HEK293 (cell line): ENCODE measurements at regions not wholly inside any gene's neighbourhood (a gene's known extent, or its start where the extent isn't known, plus 50 kb on each side); places are given as distances from the start of the nearest gene placed in this dataset.

ENCODE experiments used
- CTCF ChIA-PET: fragments of 350-600 bp; formaldehyde crosslinking; extraction: SDS; loops from one replicate; lab custom pipeline; 2021; ENCODE audit warnings: antibody characterized with exemption; lab: Yijun Ruan, JAX
- POLR2A ChIA-PET: fragments of 300-600 bp; formaldehyde crosslinking; extraction: SDS; loops from one replicate; lab custom pipeline; 2020; ENCODE audit warnings: antibody characterized with exemption, inconsistent platforms; lab: Yijun Ruan, JAX
- H3K27ac ChIP-seq: fragments of 200-500 bp; sonication (Bioruptor generic); 2 replicates; pipeline ENCODE4 v1.5.1; 2014; ENCODE audit warnings: low read depth, low read length, control low read depth, inconsistent platforms; ENCODE audit errors: extremely low read depth
- H3K36me3 ChIP-seq, 2 experiments: fragments of 200-500 bp in 1 of 2; sonication (Bioruptor generic) in 1 of 2; 1 replicate in 1 of 2; 2 replicates in 1 of 2; pipeline ENCODE4 v1.5.1; 2014 to 2017; ENCODE audit warnings: inconsistent platforms in 2 of 2, low read length in 2 of 2; ENCODE audit not compliant: control insufficient read depth in 2 of 2, insufficient read depth in 1 of 2
- H3K4me1 ChIP-seq: fragments of 200-500 bp; sonication (Bioruptor generic); 2 replicates; pipeline ENCODE4 v1.5.1; 2014; ENCODE audit warnings: mild to moderate bottlenecking, low read length, inconsistent platforms; ENCODE audit not compliant: control insufficient read depth, insufficient read depth
- H3K4me3 ChIP-seq: 2 replicates; pipeline ENCODE4 v1.5.1; 2011; ENCODE audit warnings: low read depth, mild to moderate bottlenecking, control low read depth, low read length, moderate library complexity
- H3K9me3 ChIP-seq: fragments of 200-500 bp; sonication (Bioruptor generic); 2 replicates; pipeline ENCODE4 v1.5.1; 2014; ENCODE audit warnings: low read depth, low read length, inconsistent platforms; ENCODE audit not compliant: control insufficient read depth, insufficient read depth
- BCL6B ChIP-seq: fragments of 450-650 bp; formaldehyde crosslinking; IDR thresholded peaks from 2 replicates; pipeline ENCODE4 v1.5.1; 2017; ENCODE audit warnings: missing biosample characterization, missing genetic modification characterization
- ELK4 ChIP-seq: IDR thresholded peaks from 2 replicates; pipeline ENCODE4 v1.6.1; 2011; ENCODE audit warnings: mild to moderate bottlenecking, low read depth, low read length, borderline replicate concordance
- REPIN1 ChIP-seq: fragments of 450-650 bp; formaldehyde crosslinking; IDR thresholded peaks from 2 replicates; pipeline ENCODE4 v1.5.1; 2017; ENCODE audit warnings: missing biosample characterization, missing genetic modification characterization, low read depth
- YY2 ChIP-seq: fragments of 450-650 bp; formaldehyde crosslinking; IDR thresholded peaks from 2 replicates; pipeline ENCODE4 v1.5.1; 2016; ENCODE audit warnings: missing biosample characterization, missing genetic modification characterization
- ZBTB20 ChIP-seq: fragments of 450-650 bp; formaldehyde crosslinking; IDR thresholded peaks from 2 replicates; pipeline ENCODE4 v1.5.1; 2016; ENCODE audit warnings: missing biosample characterization, missing genetic modification characterization
- ZBTB8A ChIP-seq: fragments of 450-650 bp; formaldehyde crosslinking; IDR thresholded peaks from 2 replicates; pipeline ENCODE4 v1.5.1; 2016; ENCODE audit warnings: missing biosample characterization, missing genetic modification characterization
- ZNF112 ChIP-seq: fragments of 450-650 bp; formaldehyde crosslinking; IDR thresholded peaks from 2 replicates; pipeline ENCODE4 v1.5.0; 2017; ENCODE audit warnings: missing biosample characterization, missing genetic modification characterization
- ZNF132 ChIP-seq: fragments of 450-650 bp; formaldehyde crosslinking; IDR thresholded peaks from 2 replicates; pipeline ENCODE4 v1.5.1; 2017; ENCODE audit warnings: missing biosample characterization, missing genetic modification characterization, borderline replicate concordance
- ZNF140 ChIP-seq: fragments of 450-650 bp; formaldehyde crosslinking; IDR thresholded peaks from 2 replicates; pipeline ENCODE4 v1.5.1; 2016; ENCODE audit warnings: missing biosample characterization, missing genetic modification characterization
- ZNF155 ChIP-seq: fragments of 450-650 bp; formaldehyde crosslinking; IDR thresholded peaks from 2 replicates; pipeline ENCODE4 v1.5.1; 2016; ENCODE audit warnings: missing biosample characterization, missing genetic modification characterization
- ZNF16 ChIP-seq: fragments of 450-650 bp; formaldehyde crosslinking; IDR thresholded peaks from 2 replicates; pipeline ENCODE4 v1.5.1; 2016; ENCODE audit warnings: low read depth, missing biosample characterization, missing genetic modification characterization
- ZNF18 ChIP-seq: fragments of 450-650 bp; formaldehyde crosslinking; IDR thresholded peaks from 2 replicates; pipeline ENCODE4 v1.5.1; 2016; ENCODE audit warnings: missing biosample characterization, missing genetic modification characterization
- ZNF433 ChIP-seq: fragments of 450-650 bp; formaldehyde crosslinking; IDR thresholded peaks from 2 replicates; pipeline ENCODE4 v1.5.1; 2016; ENCODE audit warnings: missing biosample characterization, missing genetic modification characterization, low read depth
- ZNF626 ChIP-seq: fragments of 450-650 bp; sonication (Bioruptor Pico); formaldehyde crosslinking; IDR thresholded peaks from 2 replicates; pipeline ENCODE4 v1.5.1; 2018; ENCODE audit warnings: missing biosample characterization, missing genetic modification characterization, inconsistent platforms
- TF ChIP-seq, protein P1 (sequence below): fragments of 450-650 bp; formaldehyde crosslinking; IDR thresholded peaks from 2 replicates; pipeline ENCODE4 v1.5.1; 2016; ENCODE audit warnings: missing biosample characterization, missing genetic modification characterization

DNA sequence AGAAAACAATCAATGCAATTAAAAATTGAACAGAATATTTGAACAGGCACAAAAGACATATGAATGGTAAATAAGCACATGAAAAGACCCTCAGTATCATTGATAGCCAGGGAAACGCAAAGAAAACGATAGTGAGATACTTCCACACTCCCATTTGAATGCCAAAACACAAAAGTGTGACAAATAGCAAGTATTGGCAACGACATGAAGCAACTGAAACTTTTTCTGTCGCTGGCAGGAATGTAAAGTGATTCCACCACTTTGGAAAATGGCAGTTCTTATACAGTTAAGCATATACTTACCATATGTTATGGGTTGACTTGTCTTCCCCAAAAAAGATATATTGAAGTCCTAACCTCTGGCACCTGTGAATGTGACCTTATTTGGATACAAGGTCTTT, 62.9 kb upstream of the NAV2 start (continued):
- no peak for TF ChIP-seq YY2 (tag by site-specific recombination)
- TF ChIP-seq ZNF16 (tag by site-specific recombination), result no peak
- TF ChIP-seq ZNF18 (tag by site-specific recombination), result no peak
- TF ChIP-seq, all 188 proteins: peak for 0

- Histone ChIP-seq H3K27ac (no peak overlapping the region), H3K36me3 (no peaks in the 10 kb centered on the region), H3K4me1 (no peaks in the 10 kb centered on the region), H3K4me3 (no peak overlapping the region), H3K9me3 (no peaks in the 10 kb centered on the region)
- ChIA-PET POLR2A (no interaction called here), CTCF (interaction anchor here (0.9 to 1.0 kb wide), 2 partner anchors 84 to 389 kb away, joined by 3 read pairs; no protein-coding TSS in a partner anchor)
- TF ChIP-seq ELK4 (no peak), REPIN1 (tag by site-specific recombination) (no peak), ZNF626 (tag by site-specific recombination) (no peak), ZNF140 (no peak), ZBTB8A (tag by site-specific recombination) (no peak), BCL6B (tag by site-specific recombination) (0 out of 2 replicates have a peak, but pooled peaks have one; percentile 28), ZNF155 (tag by site-specific recombination) (no peak), ZNF132 (tag by site-specific recombination) (no peak), ZNF112 (tag by site-specific recombination) (peak; percentile 78)
These were observed 64.3 kb upstream of the NAV2 start for GRCh38 chr11:19648321-19648720.

GRCh38 chr11:19647816-19648215, 64.8 kb upstream of the NAV2 start:
- CTCF ChIA-PET, result interaction anchor here (0.9 to 1.0 kb wide), 2 partner anchors 84 to 388 kb away, joined by 3 read pairs; no protein-coding TSS in a partner anchor

More at GRCh38 chr11:19647816-19648215, 64.8 kb upstream of the NAV2 start:
- POLR2A ChIA-PET, result no interaction called here
- no peak overlapping the region for H3K4me3 ChIP-seq
- H3K9me3 ChIP-seq, result no peaks in the 10 kb centered on the region
- TF ChIP-seq, protein P1, sequence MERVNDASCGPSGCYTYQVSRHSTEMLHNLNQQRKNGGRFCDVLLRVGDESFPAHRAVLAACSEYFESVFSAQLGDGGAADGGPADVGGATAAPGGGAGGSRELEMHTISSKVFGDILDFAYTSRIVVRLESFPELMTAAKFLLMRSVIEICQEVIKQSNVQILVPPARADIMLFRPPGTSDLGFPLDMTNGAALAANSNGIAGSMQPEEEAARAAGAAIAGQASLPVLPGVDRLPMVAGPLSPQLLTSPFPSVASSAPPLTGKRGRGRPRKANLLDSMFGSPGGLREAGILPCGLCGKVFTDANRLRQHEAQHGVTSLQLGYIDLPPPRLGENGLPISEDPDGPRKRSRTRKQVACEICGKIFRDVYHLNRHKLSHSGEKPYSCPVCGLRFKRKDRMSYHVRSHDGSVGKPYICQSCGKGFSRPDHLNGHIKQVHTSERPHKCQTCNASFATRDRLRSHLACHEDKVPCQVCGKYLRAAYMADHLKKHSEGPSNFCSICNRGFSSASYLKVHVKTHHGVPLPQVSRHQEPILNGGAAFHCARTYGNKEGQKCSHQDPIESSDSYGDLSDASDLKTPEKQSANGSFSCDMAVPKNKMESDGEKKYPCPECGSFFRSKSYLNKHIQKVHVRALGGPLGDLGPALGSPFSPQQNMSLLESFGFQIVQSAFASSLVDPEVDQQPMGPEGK (tag by site-specific recombination), result no peak
- TF ChIP-seq ZBTB20 (tag by site-specific recombination), result no peak
- TF ChIP-seq ZNF433, result no peak
- H3K4me1 ChIP-seq, result no peaks in the 10 kb centered on the region
- no peaks in the 10 kb centered on the region for H3K36me3 ChIP-seq
- H3K27ac ChIP-seq, result no peak overlapping the region
